A673 (cell line): ENCODE measurements at regions not wholly inside any gene's neighbourhood (a gene's known extent, or its start where the extent isn't known, plus 50 kb on each side); places are given as distances from the start of the nearest gene placed in this dataset.
"Not testable (repeated sequence)": the region's sequence is repeated elsewhere in the genome, so short reads cannot be mapped to it uniquely, and the experiment has no call there.

ENCODE experiments used
- BruUV-seq: library from RNA; stranded (reverse); fragments of 400-500 nt; replicated peaks from 2 replicates; lab custom pipeline; 2021; lab: Mats Ljungman, UMichigan
- CTCF ChIA-PET: fragments of 300-600 bp; sonication (Branson Sonifier 250); formaldehyde crosslinking; loops from one replicate; lab custom pipeline; 2022; ENCODE audit warnings: antibody characterized with exemption; lab: Charles Lee
- POLR2A ChIA-PET: fragments of 300-600 bp; sonication (Branson Sonifier 250); formaldehyde crosslinking; loops from one replicate; lab custom pipeline; 2022; ENCODE audit warnings: antibody characterized with exemption; ENCODE audit not compliant: low non-redundant PET; lab: Charles Lee
- DNase-seq: peaks from one replicate; pipeline ENCODE4 v3.0.0-alpha.2; 2015; ENCODE audit warnings: low spot score
- H3K27ac ChIP-seq: fragments of 200-600 bp; sonication (generic); 2 replicates; pipeline ENCODE4 v1.5.1; 2016; ENCODE audit warnings: mixed run types, low read depth, mild to moderate bottlenecking, mixed read lengths, antibody characterized with exemption, low read length; ENCODE audit not compliant: poor library complexity, severe bottlenecking
- H3K27me3 ChIP-seq: fragments of 200-600 bp; sonication (generic); replicated peaks from 2 replicates; pipeline ENCODE4 v1.6.1; 2017; ENCODE audit warnings: mixed run types, low read depth, mild to moderate bottlenecking, mixed read lengths, antibody characterized with exemption, low read length; ENCODE audit not compliant: insufficient read depth, poor library complexity
- H3K36me3 ChIP-seq: fragments of 200-600 bp; sonication (generic); 2 replicates; pipeline ENCODE4 v1.6.1; 2016; ENCODE audit warnings: mixed run types, mild to moderate bottlenecking, mixed read lengths, antibody characterized with exemption, low read length; ENCODE audit not compliant: insufficient read depth, poor library complexity, severe bottlenecking
- H3K4me1 ChIP-seq: fragments of 200-600 bp; sonication (generic); 2 replicates; pipeline ENCODE4 v1.6.1; 2017; ENCODE audit warnings: mixed run types, mild to moderate bottlenecking, mixed read lengths, antibody characterized with exemption, low read length; ENCODE audit not compliant: insufficient read depth, poor library complexity, severe bottlenecking
- H3K4me3 ChIP-seq: fragments of 200-600 bp; sonication (generic); 2 replicates; pipeline ENCODE4 v1.5.1; 2016; ENCODE audit warnings: low read depth, mixed run types, mild to moderate bottlenecking, mixed read lengths, low read length; ENCODE audit not compliant: poor library complexity, severe bottlenecking
- H3K9me3 ChIP-seq: fragments of 200-600 bp; sonication (generic); 2 replicates; pipeline ENCODE4 v1.6.1; 2016; ENCODE audit warnings: mixed run types, low read depth, mild to moderate bottlenecking, mixed read lengths, antibody characterized with exemption, low read length; ENCODE audit not compliant: poor library complexity, severe bottlenecking
- EZH2 ChIP-seq: fragments of 200-600 bp; sonication (generic); IDR thresholded peaks from 2 replicates; pipeline ENCODE4 v1.6.1; 2017; ENCODE audit warnings: borderline replicate concordance, low read depth, mild to moderate bottlenecking, mixed read lengths, antibody characterized with exemption, low read length; ENCODE audit not compliant: poor library complexity, severe bottlenecking
- intact Hi-C: fragments of 100-400 bp; cut with micrococcal nuclease; formaldehyde crosslinking; loops from one replicate; pipeline ENCODE4 v1.10.0; 2022; ENCODE audit not compliant: unreplicated experiment
- TF ChIP-seq, protein P1 (sequence below): fragments of 300-800, 200-600 bp; sonication (generic); conservative IDR thresholded peaks from 2 replicates; pipeline ENCODE4 v1.5.1; 2017; ENCODE audit warnings: low read depth, mild to moderate bottlenecking, antibody characterized with exemption, low read length, moderate library complexity, mixed read lengths

- DNase-seq: no peak
- Histone ChIP-seq H3K36me3 (no peaks in the 10 kb centered on the region), H3K4me1 (no peaks in the 10 kb centered on the region), H3K27me3 (no peaks in the 10 kb centered on the region), H3K9me3 (no peaks in the 10 kb centered on the region), H3K27ac (no peak overlapping the region), H3K4me3 (no peak overlapping the region)
- POLR2A ChIA-PET: no interaction called here
- TF ChIP-seq EZH2: no peak
- TF ChIP-seq, protein P1, sequence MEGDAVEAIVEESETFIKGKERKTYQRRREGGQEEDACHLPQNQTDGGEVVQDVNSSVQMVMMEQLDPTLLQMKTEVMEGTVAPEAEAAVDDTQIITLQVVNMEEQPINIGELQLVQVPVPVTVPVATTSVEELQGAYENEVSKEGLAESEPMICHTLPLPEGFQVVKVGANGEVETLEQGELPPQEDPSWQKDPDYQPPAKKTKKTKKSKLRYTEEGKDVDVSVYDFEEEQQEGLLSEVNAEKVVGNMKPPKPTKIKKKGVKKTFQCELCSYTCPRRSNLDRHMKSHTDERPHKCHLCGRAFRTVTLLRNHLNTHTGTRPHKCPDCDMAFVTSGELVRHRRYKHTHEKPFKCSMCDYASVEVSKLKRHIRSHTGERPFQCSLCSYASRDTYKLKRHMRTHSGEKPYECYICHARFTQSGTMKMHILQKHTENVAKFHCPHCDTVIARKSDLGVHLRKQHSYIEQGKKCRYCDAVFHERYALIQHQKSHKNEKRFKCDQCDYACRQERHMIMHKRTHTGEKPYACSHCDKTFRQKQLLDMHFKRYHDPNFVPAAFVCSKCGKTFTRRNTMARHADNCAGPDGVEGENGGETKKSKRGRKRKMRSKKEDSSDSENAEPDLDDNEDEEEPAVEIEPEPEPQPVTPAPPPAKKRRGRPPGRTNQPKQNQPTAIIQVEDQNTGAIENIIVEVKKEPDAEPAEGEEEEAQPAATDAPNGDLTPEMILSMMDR: no peak
- BruUV-seq: no TSS peak
- CTCF ChIA-PET: no interaction called here
- intact Hi-C loops: loop anchor here (5.0 kb wide), 1 partner anchor 33 kb away; no protein-coding TSS in a partner anchor
Measured at GRCh38 chrX:82723806-82724205, 784.3 kb upstream of the POU3F4 start.

GRCh38 chrX:82727436-82727835 is 780.7 kb upstream of the POU3F4 start:
- H3K36me3 ChIP-seq, BruUV-seq, H3K27me3 ChIP-seq, intact Hi-C loops, CTCF ChIA-PET, POLR2A ChIA-PET, DNase-seq, H3K27ac ChIP-seq, H3K4me3 ChIP-seq, H3K9me3 ChIP-seq, H3K4me1 ChIP-seq: not testable (repeated sequence)

DNA sequence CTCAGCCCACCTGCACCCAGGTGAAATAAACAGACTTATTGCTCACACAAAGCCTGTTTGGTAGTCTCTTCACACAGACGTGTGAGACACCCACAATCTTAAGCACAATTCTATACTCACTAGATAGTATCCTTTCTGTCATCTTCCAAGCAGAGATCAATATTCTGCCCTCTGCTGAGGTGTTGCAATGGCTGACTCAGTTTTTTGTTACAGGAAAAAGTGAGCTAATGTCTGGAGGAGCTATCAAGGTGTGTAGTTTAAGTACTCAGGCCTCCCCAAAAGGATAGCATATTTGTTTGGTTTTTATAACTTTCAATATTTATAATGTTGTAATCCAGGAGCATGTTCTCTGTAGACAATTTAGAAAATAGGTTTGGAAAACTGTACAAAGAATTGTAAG is 775.2 kb upstream of the POU3F4 start:
- ChIA-PET POLR2A (no interaction called here), CTCF (no interaction called here)
- H3K27ac ChIP-seq: no peak overlapping the region

DNA sequence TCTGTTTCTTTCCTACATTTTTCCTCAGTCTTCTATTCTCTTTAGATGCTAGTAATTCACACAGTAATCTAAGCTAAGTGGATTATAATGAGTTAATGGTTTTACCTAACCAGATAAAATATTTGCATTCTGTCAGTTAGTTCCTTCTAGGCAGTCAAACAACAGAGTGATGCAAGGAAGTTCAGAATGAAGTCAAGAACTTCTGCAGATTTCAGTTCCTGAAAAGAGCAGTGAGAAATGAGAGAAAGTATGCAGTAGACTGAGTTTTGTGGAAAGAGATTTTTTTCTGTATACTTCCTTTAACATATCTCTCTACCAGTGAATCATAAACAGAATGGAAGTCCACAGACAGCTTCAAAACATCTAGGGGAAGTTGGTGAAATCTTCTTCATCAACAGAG is 774.0 kb upstream of the POU3F4 start:
- H3K4me1 ChIP-seq: no peaks in the 10 kb centered on the region
- ChIA-PET POLR2A (no interaction called here), CTCF (no interaction called here)
- intact Hi-C loops: no loop called here
- H3K4me3 ChIP-seq: no peak overlapping the region
- H3K36me3 ChIP-seq: no peaks in the 10 kb centered on the region
- no TSS peak for BruUV-seq
- H3K27me3 ChIP-seq: no peaks in the 10 kb centered on the region
- DNase-seq: no peak
- TF ChIP-seq, protein P1: no peak
- TF ChIP-seq EZH2: no peak
- H3K9me3 ChIP-seq: no peaks in the 10 kb centered on the region
- H3K27ac ChIP-seq: no peak overlapping the region

More for the DNA sequence above, 775.2 kb upstream of the POU3F4 start:
- no peak for DNase-seq
- intact Hi-C loops: no loop called here
- no TSS peak for BruUV-seq
- Histone ChIP-seq H3K36me3 (no peaks in the 10 kb centered on the region), H3K9me3 (no peaks in the 10 kb centered on the region), H3K4me3 (no peak overlapping the region), H3K27me3 (no peaks in the 10 kb centered on the region), H3K4me1 (no peaks in the 10 kb centered on the region)
- TF ChIP-seq, protein P1: no peak
- no peak for TF ChIP-seq EZH2

- H3K36me3 ChIP-seq, H3K4me1 ChIP-seq, H3K4me3 ChIP-seq, DNase-seq, BruUV-seq, H3K27ac ChIP-seq, intact Hi-C loops, POLR2A ChIA-PET, H3K27me3 ChIP-seq, CTCF ChIA-PET, H3K9me3 ChIP-seq: not testable (repeated sequence)
Measured at GRCh38 chrX:82738313-82738712, 769.8 kb upstream of the POU3F4 start.
